Epithelial cell of esophagus (primary cell): ENCODE measurements at regions not wholly inside any gene's neighbourhood (a gene's known extent, or its start where the extent isn't known, plus 50 kb on each side); places are given as distances from the start of the nearest gene placed in this dataset.

Source experiments
- DNase-seq: peaks from one replicate; pipeline ENCODE4 v3.0.0; 2010; ENCODE audit warnings: low read depth
- H3K4me3 ChIP-seq: 2 replicates; pipeline ENCODE4 v1.5.1; 2011; ENCODE audit warnings: mild to moderate bottlenecking, low read length, control low read depth
- TF ChIP-seq, protein P1 (sequence below): IDR thresholded peaks from 2 replicates; pipeline ENCODE4 v1.5.1; 2011; ENCODE audit warnings: low read depth, mild to moderate bottlenecking, low read length, control low read depth, inconsistent platforms; ENCODE audit not compliant: insufficient read depth; ENCODE audit errors: missing control alignments

DNA sequence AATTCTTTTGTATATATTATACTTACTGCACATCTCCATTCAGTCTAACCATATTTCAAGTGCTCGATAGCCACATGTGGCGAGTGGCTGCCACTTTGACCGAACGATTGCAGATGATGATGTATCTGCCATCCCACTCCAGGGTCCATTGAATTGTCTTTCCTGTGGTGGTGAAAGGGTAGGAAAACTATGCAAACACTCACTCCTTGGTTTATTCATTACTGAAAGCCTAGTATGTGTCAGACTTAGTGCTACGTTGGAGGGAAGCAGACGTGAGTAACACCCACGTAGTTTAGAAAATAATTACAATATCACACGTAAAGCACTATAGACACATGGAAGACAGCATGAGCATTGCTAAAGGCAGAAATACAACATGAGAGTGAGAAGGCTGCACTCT, 353.7 kb downstream of the CSNK1G3 start:
- TF ChIP-seq, protein P1, sequence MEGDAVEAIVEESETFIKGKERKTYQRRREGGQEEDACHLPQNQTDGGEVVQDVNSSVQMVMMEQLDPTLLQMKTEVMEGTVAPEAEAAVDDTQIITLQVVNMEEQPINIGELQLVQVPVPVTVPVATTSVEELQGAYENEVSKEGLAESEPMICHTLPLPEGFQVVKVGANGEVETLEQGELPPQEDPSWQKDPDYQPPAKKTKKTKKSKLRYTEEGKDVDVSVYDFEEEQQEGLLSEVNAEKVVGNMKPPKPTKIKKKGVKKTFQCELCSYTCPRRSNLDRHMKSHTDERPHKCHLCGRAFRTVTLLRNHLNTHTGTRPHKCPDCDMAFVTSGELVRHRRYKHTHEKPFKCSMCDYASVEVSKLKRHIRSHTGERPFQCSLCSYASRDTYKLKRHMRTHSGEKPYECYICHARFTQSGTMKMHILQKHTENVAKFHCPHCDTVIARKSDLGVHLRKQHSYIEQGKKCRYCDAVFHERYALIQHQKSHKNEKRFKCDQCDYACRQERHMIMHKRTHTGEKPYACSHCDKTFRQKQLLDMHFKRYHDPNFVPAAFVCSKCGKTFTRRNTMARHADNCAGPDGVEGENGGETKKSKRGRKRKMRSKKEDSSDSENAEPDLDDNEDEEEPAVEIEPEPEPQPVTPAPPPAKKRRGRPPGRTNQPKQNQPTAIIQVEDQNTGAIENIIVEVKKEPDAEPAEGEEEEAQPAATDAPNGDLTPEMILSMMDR: no peak
- no peak overlapping the region for H3K4me3 ChIP-seq
- DNase-seq: no peak

GRCh38 chr5:123864578-123864977, 352.6 kb downstream of the CSNK1G3 start:
- no peak overlapping the region for H3K4me3 ChIP-seq
- TF ChIP-seq, protein P1: no peak
- DNase-seq: no peak

DNA sequence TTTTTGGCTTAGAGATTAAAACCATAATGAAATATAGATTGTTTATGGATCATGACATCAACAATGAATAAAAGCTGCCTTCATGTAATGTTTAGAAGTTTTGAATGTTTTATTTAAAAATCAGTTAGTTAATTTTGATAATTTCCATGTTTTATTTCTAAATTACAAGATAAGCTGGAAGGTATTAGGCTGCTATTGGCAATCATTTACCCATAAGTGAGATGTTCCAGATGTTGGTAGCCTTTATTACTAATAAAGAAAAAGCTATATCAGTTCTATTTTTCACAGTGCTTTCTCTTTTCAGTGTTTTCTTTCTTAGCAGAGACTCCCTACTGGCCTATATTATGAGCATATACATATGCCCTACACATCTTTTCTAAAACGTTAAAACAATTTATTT, 347.0 kb downstream of the CSNK1G3 start:
- no peak for DNase-seq
- TF ChIP-seq, protein P1: no peak

DNA sequence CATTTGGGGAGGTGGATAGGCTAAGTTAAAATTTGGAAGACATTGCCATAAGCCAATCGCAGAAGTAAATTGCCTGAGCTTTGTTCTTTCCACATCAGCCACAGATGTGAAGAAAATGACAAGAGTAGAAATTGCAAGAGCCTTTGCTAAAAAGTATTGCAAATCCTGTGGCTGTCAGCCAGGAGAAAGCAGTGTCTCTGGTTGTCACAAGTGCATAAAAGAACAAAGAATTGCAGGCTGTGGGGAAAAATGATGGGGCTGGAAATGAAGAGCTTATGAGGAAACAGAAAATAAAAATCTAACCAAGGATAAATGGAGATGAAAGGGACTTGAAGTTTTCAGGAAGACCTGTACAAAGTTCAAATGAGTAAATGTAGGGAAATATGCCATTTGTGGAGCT, 344.8 kb downstream of the CSNK1G3 start:
- no peak for DNase-seq
- H3K4me3 ChIP-seq: no peak overlapping the region
- TF ChIP-seq, protein P1: no peak

More for the DNA sequence above, 347.0 kb downstream of the CSNK1G3 start:
- no peak overlapping the region for H3K4me3 ChIP-seq

DNA sequence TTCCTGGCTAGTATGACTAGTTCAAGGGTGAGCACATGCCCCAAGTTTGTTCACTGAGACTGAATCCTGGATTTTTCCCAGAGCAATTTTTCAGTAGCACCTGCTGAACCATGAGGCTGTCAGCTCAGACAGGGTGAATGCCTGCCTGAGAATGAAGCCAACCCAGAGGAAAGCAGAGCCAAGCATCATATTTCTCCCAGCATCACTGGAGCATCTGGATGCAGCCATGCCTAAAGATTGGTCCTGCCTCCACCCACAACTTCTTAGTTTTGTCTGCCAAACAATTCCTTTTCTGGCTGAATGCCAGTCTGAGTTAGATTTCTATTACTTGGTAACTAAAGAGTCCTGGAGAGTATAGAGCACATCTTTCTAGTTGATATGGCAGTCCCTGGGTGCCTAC, 343.6 kb downstream of the CSNK1G3 start:
- no peak overlapping the region for H3K4me3 ChIP-seq
- DNase-seq: no peak

GRCh38 chr5:123845356-123846100, 333.6 kb downstream of the CSNK1G3 start:
- DNase-seq: no peak
- H3K4me3 ChIP-seq: no peak overlapping the region
- TF ChIP-seq, protein P1: no peak

More for the DNA sequence above, 343.6 kb downstream of the CSNK1G3 start:
- TF ChIP-seq, protein P1: no peak

- DNase-seq: no peak
- H3K4me3 ChIP-seq: no peak overlapping the region
- TF ChIP-seq, protein P1: no peak
Observed at GRCh38 chr5:123844873-123845272, 332.9 kb downstream of the CSNK1G3 start.
